Amniotic stem cell (primary cell): ENCODE measurements at regions not wholly inside any gene's neighbourhood (a gene's known extent, or its start where the extent isn't known, plus 50 kb on each side); places are given as distances from the start of the nearest gene placed in this dataset.
A peak's percentile ranks its signal among the peaks of the same experiment; 100 is the strongest.
"Not testable (repeated sequence)": the region's sequence is repeated elsewhere in the genome, so short reads cannot be mapped to it uniquely, and the experiment has no call there.

Experiments used
- DNase-seq: peaks from one replicate; lab custom pipeline; 2025; lab: John Stamatoyannopoulos, UW

DNA sequence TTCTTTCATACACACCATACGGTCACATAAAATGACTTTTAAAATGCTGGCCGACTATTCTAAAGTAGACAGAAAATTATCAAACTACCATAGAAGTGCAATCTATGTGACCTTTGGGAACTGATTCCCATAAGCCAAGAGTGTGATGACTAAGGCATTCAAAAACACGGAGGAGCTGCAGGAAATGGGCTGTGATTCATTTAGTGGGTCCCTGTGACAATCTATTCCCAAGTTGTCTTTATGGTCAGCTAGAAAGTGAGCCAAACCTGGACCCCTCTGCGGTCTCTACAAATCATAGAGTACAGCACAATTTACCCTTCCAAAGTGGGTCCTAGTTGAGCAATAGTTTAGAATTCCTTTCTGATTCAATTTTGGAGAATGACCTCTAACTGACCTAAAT lies 251.5 kb upstream of the CBLB start:
- no peak for DNase-seq

DNA sequence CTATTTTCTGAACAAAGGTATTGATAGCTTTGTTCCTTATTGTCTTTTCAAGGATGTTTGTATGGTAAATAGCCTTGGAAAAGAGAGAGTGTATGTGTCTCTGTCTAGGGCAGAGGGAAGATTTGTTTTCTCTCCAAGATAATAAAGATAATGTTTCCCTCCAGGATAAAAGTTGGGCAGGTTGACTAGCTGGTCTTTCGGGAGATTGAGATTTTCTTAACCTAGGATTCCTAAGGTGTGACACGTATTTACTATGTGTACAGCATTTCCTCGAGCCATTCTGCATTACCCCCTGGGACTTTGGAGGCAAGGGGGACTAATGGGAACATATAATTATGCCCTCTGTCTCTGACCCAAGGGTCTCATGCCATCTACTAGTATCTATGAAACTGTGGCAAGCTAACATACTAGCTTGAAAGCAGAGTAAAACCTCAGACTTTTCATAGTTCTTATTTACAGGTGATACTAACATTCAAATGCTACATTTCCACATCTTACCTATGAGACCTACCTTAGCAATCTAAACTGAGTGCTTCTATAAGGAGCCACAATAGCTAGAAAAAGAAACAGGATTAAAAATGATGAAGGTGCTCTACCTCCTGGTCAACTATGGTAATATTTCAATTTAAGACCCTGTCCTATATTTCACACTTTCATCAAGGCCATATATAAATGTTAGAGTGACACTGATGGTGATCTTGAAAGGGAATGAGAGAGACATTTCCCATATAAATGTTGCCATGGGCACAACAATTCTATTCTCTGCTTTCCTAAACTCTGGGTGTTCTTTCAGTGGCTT lies 252.9 kb upstream of the CBLB start:
- no peak for DNase-seq

DNA sequence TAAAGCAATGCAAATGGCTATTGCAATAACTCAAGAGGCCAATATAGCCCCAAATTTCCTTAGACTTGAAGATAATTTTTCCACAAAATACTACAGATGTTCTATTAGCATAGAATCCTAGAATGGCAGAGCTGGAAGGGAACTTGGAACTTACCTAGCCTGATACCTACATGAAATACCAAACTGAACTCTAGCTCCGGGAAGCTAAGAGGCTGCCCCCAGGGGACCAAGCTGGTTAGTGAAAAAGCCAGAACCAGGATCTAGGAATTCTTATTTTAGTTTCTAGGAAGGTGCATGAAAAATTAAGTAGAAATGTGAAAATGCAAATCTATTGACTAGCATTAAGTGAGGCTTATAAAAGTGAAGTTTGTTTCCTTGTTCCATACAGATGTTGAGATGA lies 256.0 kb upstream of the CBLB start:
- no peak for DNase-seq

DNA sequence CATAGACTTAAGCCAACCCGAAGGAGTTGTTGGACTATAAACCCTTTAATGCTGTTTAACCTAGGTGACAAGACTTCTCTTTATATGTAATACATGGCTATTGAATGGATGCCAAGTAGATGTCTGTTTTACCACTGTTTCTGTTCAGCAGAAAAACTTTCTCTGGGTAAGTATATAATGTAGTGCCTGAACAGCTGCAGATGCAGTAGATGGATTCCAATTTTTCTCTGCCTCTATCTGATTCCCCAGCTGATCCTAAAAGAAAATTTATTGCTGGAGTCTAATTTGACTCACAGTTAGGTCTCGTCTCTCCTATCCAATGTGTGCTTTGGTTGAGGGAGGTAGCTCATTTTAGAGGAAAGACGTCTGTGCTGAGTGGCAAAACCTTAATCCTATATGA lies 256.5 kb upstream of the CBLB start:
- no peak for DNase-seq

DNA sequence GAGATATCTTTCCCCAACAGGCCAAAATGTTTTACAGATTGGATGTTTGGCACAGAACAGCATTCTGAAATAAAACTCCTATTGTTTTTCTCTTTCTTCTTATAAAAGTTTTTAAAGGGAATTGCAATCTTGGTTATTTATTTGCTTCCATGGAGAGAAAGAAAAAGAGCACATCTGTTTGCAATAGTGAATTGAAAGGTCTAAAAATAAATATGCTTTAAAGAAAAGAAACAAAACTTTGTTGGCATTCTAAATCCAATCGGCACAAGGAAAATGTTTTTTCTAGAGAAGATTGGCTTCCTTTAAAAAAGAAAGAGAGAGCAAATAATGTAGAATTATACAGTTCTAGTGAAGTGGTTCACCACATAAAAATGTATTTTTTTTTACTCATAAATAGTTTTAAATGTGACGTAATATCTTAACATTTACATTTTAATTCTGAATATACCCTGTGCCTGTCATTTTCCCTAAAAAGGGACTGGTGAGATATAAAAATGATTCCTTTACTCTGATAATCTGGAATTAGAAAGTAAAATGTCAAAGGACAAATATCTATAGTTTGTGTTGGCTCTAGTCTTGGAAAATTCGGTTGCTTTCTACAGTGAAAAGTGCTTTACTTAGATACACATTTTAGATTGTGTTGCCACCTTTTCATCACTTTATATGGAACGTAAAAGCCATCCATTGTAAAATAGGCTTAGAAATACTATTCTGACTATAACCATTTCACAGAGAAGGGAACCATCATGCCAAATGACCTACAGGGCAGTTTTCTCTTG lies 257.4 kb upstream of the CBLB start:
- DNase-seq, result no peak

DNA sequence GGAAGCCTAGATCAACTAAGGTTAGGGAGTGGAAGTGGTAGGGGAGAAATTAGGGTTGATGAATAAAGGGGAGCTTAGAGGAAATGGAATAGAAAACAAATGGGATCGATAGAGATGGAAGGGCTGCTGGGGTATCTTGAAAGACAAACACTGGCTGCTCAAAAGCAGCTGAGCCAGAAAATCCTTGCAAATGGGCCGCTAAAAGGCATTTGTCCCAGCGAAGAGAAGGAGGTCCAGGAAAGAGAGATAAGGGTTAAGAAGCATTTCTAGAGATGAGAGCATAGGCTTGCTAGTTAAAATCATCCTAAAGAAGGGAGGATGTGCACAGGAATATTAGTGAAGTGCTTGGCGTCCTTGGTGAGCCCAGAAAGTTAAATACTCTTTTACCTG lies 258.0 kb upstream of the CBLB start:
- DNase-seq, result no peak

DNA sequence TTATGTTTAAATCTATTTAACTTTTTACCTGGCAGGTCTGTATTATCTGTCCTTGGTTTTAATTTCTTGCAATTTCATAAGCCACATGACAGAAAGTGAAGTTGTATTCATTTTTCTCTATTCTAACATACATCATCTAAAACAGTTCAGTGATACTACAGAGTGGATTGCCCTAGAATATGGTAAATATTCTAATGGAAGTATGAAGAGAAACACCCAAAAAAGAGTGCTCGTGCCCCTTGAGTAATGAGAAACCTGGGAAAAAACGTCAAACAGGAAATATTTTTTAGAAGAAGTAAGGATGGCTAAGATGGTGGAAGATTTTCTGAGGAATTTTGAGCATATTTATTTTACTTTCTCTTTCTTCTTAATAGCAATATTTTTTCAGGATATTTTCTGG lies 261.1 kb upstream of the CBLB start:
- DNase-seq, result no peak

DNA sequence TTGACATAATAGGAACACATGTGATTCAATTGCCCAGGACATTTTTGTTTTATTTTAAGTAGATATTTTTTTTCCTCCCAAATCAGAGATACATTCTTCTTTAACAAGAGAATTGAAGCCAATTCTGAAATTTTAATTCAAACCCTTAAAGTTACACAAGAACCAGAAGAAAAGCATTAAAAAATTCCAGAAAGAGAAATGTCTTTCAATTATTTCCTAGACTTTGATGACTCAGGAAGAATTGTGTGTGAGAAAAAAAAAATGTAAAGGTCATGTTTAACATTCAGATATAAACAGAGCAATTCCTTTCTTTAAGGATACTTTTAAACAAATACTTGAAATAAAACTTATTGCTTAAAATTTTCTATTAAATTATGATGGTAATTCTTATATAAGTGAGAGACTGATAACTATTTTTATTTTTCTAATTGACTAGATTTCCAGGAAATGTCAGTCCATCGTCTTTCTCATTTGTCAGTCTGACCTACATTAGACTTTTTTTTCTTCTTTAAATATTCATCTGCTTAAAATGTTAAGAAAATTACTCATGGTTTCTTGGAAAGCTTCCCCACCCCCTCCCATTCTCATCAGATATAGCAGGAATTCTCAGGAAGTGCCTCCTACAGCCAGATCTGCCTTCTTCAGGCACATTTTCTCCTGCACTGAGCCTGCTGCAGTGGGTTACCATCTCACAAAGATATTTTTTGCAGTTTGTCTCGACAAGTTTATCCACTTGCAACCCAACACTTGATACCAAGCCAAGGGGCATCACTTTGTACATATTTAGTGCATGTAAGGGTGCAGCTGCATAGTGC lies 261.8 kb upstream of the CBLB start:
- DNase-seq, result peak; percentile 40

DNA sequence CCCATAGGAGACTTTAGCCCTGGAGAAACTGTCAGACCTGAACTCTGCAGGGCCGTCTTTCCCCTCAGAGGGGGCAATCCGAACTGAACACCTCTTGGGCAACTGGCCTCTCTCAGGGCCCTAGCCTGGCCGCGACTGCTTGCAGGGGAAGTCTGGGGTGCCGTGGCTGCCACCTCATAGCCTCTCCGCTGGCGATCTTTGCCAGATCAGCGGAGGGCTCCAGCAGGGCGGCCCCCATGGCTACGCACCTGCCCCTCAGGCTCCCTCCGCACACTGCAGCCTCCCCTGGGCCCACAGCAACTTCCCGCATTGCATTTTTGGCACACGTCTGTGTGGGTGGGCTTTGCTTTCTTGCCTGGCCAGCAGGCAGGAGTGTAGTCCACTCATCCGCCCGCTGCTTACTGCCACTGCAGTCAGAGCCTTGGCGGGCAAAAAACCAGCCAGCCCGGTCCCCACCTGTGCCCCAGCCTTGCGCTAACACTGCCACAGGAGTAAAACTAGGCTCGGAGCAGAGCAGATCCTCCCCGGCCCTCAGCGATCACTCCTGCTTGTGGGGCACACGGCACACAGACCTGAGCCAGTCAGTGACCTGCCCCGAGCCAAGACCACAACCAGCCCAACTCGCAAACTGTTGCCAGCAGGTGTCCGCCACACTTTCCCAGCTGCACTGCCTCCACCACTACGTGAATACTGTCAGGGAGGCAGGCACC lies 266.8 kb upstream of the CBLB start:
- DNase-seq, result no peak

DNA sequence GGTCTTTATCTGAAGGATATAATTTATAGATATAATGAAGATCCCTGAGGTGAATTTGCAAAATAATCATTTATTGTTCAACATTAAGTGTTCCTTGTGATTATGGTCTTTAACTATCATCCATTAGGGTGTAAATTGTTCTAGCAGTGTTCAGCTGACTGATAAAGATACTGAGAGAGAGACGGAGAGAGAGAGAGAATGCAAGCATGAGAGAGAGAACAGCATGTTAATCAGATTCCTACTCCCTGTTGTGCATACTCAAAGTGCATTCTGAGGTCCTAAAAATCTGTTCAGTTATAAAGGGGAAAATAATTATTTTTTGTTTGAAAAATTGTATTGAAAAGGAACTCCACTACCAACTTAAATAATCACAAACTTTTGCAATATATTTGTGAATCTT lies 271.0 kb upstream of the CBLB start:
- DNase-seq, result no peak

DNA sequence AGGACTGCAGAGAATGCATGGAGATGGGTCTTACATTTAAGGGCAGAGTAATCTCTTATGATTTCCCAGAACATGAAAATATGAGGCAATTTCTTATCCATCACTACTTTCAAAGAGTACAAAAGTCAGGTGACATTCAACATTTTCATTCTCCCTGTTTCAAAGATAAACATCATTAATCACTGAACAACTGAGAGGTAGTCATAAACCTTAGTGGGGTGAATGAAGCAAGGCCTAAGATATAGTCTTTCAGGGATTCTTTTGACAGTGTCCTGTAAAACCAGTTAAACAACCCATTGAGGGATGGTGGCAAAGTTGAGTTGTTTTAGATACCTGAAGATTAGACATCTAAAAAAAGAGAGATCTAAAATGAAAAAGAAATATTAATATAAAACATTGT lies 271.6 kb upstream of the CBLB start:
- no peak for DNase-seq

DNA sequence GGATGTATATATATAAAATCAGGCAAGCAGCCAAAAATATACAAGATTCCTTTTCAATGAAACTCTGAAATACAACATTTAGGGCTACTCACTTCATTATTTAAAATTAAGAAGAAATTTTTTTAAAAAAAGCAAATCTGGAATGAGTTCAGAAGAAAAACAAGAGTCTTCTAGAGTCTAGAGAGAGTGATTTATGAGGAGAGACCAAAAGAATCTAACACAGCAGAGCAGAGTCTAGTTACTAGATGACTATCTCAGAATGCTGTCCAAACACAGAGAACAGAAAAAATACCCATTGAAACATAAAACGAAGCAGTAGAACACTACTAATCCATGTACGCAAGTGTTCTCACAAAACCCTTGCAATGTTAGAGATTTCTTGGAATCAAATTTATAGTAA lies 275.2 kb upstream of the CBLB start:
- DNase-seq, result no peak

DNA sequence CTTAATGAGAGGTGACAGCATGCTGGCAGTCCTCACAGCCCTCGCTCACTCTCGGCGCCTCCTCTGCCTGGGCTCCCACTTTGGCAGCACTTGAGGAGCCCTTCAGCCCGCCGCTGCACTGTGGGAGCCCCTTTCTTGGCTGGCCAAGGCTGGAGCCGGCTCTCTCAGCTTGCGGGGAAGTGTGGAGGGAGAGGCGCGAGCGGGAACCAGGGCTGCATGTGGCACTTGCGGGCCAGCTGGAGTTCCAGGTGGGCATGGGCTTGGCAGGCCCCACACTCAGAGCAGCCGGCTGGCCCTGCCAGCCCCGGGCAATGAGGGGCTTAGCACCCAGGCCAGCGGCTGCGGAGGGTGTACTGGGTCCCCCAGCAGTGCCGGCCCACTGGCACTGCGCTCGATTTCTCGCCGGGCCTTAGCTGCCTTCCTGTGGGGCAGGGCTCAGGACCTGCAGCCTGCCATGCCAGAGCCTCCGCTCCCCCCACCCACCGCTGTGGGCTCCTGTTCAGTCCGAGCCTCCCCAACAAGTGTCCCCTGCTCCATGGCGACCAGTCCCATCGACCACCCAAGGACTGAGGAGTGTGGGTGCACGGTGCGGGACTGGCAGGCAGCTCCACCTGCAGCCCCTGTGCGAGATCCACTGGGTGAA lies 279.7 kb upstream of the CBLB start:
- not testable (repeated sequence) for DNase-seq

DNA sequence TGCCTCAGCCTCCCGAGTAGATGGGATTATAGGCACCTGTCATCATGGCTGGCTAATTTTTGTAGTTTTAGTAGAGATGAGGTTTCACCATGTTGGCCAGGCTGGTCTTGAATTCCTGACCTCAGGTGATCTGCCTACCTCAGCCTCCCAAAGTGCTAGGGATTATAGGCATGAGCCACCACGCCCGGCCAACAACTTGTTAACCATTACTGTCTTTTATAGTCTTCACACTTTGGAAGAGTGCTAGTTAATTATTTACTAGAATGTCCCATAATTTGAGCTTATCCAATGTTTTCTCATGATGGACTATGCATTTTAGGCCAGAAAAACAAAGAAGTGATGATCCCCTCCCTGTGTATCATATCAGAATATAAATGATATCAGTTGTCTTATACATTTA lies 288.6 kb upstream of the CBLB start:
- no peak for DNase-seq

DNA sequence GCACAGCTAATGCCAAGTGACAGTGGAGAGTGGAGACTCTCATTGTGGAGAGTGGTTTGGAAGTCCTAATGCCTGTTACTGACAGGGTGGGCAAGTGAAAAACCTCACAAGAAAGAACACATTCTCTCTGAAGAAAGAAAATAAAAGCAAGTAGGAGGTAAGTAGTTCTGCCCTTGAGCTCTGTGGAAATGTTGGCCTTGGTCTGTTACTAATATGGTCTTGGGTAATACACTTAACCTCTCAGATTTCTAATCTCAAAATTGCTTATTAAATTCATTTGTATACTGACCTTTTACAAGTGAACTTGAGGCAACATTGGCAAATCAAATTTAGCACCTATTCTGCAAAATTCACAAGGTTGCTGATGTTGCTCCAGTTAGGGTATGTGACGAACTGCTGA lies 291.6 kb upstream of the CBLB start:
- no peak for DNase-seq

DNA sequence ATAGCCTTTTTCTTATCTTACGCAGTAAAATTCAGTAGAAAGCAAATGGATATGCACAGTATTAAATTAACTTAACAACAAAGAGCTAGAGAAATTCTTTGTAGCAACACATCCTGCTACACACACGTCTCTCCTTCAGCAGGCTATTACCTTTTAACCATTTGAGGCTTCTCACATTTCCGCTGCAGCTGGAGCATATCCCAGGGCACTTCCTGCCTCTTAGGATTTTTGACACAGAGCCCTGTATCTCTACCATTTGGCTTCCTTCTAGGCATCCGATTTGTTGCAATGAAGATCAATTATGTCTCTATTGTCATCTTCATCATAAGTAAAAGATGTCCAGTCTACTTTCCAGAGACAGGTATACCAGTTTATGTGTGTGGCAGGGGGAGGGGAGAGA lies 292.4 kb upstream of the CBLB start:
- no peak for DNase-seq

DNA sequence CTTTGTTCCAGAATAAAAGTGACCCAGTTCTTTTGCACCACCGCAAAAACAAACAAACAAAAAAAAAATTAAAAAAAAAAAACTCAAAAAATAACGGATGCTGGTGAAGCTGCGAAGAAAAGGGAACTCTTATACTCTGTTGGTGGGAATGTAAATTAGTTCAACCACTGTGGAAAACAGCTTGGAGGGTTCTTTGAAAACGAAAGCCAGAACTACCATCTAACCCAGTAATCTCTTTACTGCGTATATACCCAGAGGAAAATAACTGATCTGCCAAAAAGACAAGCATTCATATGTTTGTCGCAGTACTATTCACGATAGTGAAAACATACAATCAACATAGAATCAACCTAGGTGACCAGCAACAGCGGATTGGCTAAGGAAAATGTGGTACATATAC lies 298.9 kb upstream of the CBLB start:
- DNase-seq, result no peak

DNA sequence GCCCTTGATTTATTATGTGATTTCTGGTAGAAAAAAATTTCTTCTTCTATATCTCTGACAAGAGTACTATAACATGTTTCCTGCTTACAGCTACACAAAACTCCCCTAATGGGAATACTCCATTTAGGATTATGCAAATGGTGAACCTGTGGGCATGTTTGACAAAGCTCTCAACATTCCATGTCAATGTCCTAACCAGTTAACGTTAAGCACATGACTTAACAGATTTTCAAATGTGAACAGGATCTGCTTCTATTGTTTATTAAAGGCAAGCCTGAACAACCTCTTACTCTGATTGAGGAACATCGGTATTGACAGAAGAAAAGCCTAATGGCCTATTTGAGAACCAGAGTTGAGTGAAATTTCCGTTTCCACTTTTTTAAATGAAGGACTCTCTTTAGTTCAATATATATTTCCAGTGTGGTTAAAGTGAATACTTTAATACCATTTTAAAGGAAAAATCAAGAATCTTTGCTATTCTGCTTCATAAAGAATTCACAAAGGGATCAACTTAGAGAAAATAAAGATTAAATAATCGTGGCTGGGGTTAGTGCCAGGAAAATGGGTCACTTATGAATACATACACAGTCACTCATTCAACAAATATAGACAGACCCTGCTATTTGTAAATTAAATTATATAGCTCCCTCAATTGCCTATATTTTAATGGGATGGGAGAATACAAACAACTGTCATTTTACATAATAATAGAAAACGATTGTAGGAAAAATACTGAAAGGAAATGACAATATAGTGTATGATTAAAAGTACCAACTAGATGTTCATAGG lies 300.3 kb upstream of the CBLB start:
- no peak for DNase-seq

DNA sequence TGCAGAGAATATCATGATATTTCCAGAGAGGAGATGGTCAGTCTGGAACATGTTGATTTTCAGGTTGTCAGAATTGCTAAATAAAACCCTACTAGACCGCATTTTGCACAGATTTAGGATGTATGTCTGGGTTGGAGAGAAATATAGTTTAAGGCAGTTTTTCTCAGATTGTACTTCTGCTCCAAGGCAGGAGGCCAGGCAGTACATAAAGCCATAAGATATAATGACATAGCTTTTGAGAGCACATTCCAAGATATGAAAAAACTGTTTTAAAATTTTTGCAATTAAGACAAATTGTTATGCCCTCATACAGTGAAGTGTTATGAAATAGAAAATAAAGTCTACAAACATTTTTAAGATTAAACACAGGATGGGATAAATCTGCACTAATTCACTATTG lies 301.8 kb upstream of the CBLB start:
- DNase-seq, result no peak

DNA sequence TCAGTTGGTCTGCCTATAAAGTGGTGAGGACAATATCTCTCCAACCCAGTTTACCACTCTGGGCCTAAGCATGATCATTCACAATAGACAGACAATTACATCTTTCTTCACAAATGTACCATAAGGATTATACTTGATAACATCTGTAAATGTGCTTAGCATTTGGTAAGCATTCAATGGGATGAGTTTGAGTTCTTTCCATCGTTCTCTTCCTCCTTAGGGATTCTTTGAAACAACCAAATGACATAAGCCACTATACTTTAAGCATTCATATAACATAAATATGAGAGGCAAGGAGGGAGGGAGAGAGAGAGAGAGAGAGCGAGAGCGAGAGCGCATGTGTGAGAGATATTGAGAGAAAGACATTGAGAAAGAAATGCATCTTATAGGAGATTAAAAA lies 303.3 kb upstream of the CBLB start:
- DNase-seq, result no peak

DNA sequence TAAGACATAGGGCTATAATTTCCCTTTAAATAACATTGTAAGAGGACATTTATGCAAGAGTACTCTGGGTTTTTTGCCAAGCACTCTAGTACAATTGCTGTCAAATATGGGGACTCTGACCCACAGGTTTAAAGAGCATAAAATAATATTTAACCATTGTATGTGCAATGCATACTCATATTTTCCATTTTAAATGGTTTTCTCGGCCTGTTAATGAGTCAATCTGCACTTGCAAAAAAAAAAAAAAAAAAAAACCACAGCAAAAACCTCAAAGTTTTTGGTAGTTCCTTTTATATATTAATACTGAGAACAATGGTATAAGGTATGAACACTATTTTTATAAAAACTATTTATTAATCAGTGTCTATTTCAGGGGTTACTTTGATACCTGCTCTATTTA lies 304.0 kb upstream of the CBLB start:
- no peak for DNase-seq
